ENCODE measurements at regions not wholly inside any gene's neighbourhood (a gene's known extent, or its start where the extent isn't known, plus 50 kb on each side); places are given as distances from the start of the nearest gene placed in this dataset.

DNA sequence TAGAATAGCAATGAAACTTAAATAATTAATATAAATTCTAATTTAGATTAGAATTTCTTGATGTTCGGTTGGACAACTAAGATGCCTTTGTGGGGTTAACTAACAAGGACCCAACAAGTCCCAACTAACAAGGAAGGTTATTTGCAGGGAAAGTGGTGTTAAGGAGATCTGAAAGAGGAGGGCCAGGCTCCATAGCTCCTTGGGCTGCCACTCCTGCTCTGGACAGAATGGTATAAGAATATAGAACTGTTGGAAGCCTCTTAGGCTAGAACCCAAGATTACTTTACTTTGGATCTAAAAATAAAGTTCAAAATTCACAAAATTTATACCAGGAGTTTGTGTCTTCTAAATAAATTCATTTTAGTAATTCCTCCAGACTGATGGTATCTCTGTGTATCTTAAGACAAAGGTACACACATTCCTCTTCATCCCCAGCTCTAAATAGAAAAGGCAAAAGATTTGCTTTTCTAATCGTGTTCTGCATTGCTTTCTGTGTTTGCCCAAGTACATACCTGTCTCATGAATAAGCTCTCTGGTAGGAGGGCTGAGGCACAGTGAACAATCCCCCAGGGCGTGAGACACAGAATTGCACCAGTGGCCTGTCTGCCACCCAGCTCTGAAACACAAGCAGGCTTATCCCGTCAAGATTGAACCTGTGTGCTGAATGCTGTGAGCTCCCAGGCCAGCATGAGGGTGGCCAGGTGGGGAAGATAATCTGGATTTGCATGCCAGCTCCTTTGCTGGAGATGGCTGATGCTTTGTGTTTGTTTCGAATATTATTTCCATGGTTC, 176.0 kb downstream of the ACKR3 start:
- H3K4me1 Mint-ChIP-seq = no peaks in the 10 kb centered on the region
- no peaks in the 10 kb centered on the region for H3K9me3 Mint-ChIP-seq
- H3K27ac Mint-ChIP-seq = no peak overlapping the region
- H3K36me3 Mint-ChIP-seq = no peaks in the 10 kb centered on the region
- no peak overlapping the region for H3K4me3 Mint-ChIP-seq
- peaks cover 4% of the 10 kb centered on the region for H3K27me3 Mint-ChIP-seq
- no peak for DNase-seq

- Mint-ChIP-seq H3K4me3 (no peak overlapping the region), H3K4me1 (no peaks in the 10 kb centered on the region), H3K9me3 (no peaks in the 10 kb centered on the region), H3K27me3 (peaks cover 4% of the 10 kb centered on the region), H3K27ac (no peak overlapping the region), H3K36me3 (no peaks in the 10 kb centered on the region)
- no peak for DNase-seq
These were observed 177.2 kb downstream of the ACKR3 start for GRCh38 chr2:236746833-236747232.

DNA sequence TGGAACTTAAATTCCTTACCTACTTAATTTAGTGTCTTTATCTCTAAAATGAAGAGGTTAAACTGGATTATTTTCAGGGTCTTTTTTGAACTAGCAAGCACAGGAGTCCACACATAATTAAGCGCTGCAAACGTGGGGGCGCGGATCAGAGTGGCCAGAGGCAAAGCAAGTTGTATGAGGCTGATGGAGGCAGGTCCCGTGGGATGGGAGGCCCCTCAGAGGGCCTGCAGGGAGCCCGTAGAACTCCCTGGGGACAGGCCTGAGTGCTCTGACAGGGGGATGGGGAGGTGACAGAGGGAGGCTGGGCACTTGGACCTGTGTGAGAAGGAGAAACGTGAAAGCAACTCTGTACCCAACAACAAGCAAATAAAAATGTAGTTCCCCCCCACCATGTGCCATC, 177.8 kb downstream of the ACKR3 start:
- Mint-ChIP-seq H3K4me1 (no peaks in the 10 kb centered on the region), H3K27me3 (peaks cover 4% of the 10 kb centered on the region), H3K4me3 (no peak overlapping the region), H3K36me3 (no peaks in the 10 kb centered on the region), H3K27ac (no peak overlapping the region), H3K9me3 (no peaks in the 10 kb centered on the region)
- no peak for DNase-seq

DNA sequence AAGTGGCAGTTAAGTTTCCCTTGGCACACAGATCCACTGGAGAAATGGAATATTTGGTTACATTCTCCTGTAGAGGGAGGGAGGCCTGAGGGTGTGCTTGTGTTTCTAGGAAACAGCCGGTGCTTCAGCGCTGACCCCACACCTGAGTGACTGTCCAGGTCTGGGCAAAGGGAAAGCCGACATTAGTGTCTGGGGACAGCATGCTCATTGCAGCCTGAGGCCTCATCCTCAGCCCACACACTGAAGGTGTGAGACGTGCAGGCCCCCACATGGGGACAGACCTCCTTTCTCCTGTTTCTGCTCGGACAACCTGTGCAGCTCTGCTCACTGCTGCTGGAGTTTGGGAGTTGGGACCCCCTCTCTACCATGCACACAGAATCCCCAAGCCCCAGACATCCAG, 178.3 kb downstream of the ACKR3 start:
- H3K4me3 Mint-ChIP-seq = no peak overlapping the region
- no peaks in the 10 kb centered on the region for H3K9me3 Mint-ChIP-seq
- H3K36me3 Mint-ChIP-seq = no peaks in the 10 kb centered on the region
- peaks cover 4% of the 10 kb centered on the region for H3K27me3 Mint-ChIP-seq
- H3K27ac Mint-ChIP-seq = no peak overlapping the region
- no peak for DNase-seq
- no peaks in the 10 kb centered on the region for H3K4me1 Mint-ChIP-seq

- peaks cover 4% of the 10 kb centered on the region for H3K27me3 Mint-ChIP-seq
- DNase-seq = no peak
- H3K27ac Mint-ChIP-seq = no peak overlapping the region
- no peaks in the 10 kb centered on the region for H3K4me1 Mint-ChIP-seq
- H3K9me3 Mint-ChIP-seq = no peaks in the 10 kb centered on the region
- no peaks in the 10 kb centered on the region for H3K36me3 Mint-ChIP-seq
- no peak overlapping the region for H3K4me3 Mint-ChIP-seq
These were observed 178.8 kb downstream of the ACKR3 start for GRCh38 chr2:236748385-236748784.

- Mint-ChIP-seq H3K4me1 (no peaks in the 10 kb centered on the region), H3K4me3 (no peak overlapping the region), H3K9me3 (no peaks in the 10 kb centered on the region), H3K36me3 (no peaks in the 10 kb centered on the region), H3K27me3 (peaks cover 4% of the 10 kb centered on the region), H3K27ac (no peak overlapping the region)
- no peak for DNase-seq
These were observed 179.2 kb downstream of the ACKR3 start for GRCh38 chr2:236748801-236749200.

DNA sequence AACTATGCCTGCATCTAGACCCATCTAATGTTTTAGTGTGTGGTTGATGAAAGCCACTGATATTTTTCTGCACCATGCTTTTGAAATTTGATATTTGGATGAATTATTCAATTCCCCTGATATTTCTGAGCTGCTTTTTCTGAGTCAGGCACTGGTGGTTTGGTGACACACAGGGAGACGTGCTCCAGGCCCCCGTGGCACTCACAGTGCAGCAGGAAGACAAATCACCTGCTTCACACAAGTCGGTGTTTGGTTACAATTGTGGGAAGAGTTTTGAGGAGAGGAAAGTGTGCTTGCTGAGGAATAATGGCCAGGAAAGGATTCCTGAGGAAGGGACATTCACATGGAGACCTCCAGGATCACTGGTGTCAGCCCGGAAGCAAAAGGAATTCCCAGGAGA, 179.7 kb downstream of the ACKR3 start:
- H3K4me3 Mint-ChIP-seq = no peak overlapping the region
- no peak overlapping the region for H3K27ac Mint-ChIP-seq
- no peak for DNase-seq
- no peaks in the 10 kb centered on the region for H3K36me3 Mint-ChIP-seq
- peaks cover 4% of the 10 kb centered on the region for H3K27me3 Mint-ChIP-seq
- no peaks in the 10 kb centered on the region for H3K9me3 Mint-ChIP-seq
- H3K4me1 Mint-ChIP-seq = no peaks in the 10 kb centered on the region

- no peaks in the 10 kb centered on the region for H3K9me3 Mint-ChIP-seq
- H3K4me3 Mint-ChIP-seq = no peak overlapping the region
- no peak overlapping the region for H3K27ac Mint-ChIP-seq
- no peaks in the 10 kb centered on the region for H3K4me1 Mint-ChIP-seq
- H3K36me3 Mint-ChIP-seq = no peaks in the 10 kb centered on the region
- no peak for DNase-seq
- peaks cover 4% of the 10 kb centered on the region for H3K27me3 Mint-ChIP-seq
These were observed 182.5 kb downstream of the ACKR3 start for GRCh38 chr2:236752096-236752495.

GRCh38 chr2:236753606-236754270, 184.1 kb downstream of the ACKR3 start:
- Mint-ChIP-seq H3K4me3 (no peak overlapping the region), H3K27ac (no peak overlapping the region), H3K36me3 (no peaks in the 10 kb centered on the region), H3K27me3 (peaks cover 4% of the 10 kb centered on the region), H3K4me1 (no peaks in the 10 kb centered on the region), H3K9me3 (no peaks in the 10 kb centered on the region)
- no peak for DNase-seq

DNA sequence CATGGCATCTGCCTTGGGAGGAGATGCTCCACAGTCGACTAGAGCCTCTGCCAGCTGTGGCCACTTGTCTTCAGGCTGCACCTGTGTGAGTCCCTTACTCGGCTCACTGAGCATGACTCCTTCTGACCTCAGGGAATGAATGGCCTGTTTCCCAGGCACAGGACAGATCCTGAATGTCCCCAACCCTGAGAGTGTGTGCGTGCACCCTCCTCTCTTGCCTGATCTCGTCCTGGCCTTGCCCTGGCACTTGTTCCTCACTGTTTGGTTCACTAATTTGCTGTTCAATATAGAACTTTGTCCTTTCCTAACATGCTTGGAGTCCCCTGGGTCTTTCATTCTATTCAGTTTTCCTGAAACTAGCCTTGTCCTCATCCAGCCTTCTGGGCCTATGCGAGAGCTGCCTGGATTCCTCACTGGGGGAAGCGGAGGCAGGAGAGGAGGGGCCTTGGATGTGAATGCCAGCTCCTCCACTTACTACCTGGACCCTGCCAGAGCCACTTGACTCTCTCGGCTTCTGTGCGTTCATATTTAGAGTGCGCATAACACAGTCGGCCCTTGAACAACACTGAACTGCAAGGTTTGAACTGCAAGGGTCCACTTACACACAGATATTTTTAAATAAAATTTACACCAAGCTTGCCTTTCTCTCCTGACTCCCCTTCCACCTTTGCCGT, 184.8 kb downstream of the ACKR3 start:
- H3K27ac Mint-ChIP-seq = no peak overlapping the region
- peaks cover 2% of the 10 kb centered on the region for H3K27me3 Mint-ChIP-seq
- H3K9me3 Mint-ChIP-seq = no peaks in the 10 kb centered on the region
- DNase-seq = no peak
- H3K4me3 Mint-ChIP-seq = no peak overlapping the region
- H3K4me1 Mint-ChIP-seq = no peaks in the 10 kb centered on the region
- H3K36me3 Mint-ChIP-seq = no peaks in the 10 kb centered on the region

DNA sequence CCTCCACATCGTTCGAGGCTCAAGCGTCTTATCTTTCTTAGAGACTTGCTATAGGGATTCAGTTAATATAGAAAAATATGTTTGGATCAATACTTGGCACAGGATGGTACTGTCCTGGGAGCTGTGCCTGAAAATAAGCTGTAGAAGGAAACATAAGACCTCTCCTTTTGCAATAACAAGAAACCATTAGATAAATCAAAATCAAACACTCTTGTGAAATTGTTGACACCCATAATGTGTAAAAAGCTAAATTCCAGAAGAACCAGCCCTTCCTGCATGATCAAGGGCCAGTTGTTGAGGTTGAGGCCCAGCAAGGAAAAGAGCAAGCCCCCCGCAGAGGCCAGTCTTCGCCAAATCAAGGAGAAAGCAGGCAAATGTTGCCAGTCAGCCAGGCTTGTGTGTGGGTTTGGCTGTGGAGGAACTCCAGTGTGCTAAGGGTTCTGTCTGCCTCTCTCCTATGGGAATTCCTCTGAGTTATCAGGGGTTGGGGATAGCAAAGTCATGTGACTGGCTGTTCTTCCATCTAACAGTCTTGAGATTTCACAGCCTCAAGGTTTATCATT, 185.7 kb downstream of the ACKR3 start:
- Mint-ChIP-seq H3K9me3 (no peaks in the 10 kb centered on the region), H3K27me3 (peaks cover 6% of the 10 kb centered on the region), H3K27ac (no peak overlapping the region), H3K4me1 (no peaks in the 10 kb centered on the region), H3K36me3 (no peaks in the 10 kb centered on the region), H3K4me3 (no peak overlapping the region)
- DNase-seq = no peak

DNA sequence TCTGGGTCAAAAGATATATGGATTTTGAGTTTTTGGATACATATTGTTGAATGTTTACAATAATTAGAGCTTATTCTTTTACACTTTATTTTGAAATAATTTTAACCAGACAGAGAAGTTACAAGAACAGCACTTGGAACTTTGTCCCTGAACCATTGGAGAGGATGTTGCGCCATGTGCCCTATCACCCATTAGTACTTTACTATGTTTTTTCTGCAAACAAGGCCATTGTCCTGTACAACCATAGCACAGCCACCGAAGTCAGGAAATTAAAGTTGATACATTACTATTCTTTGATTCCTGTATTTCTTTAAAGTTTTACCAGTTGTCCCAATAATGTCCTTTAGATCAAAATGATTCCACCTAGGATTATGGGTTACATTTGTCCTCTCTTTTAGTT, 188.8 kb downstream of the ACKR3 start:
- peaks cover 8% of the 10 kb centered on the region for H3K27me3 Mint-ChIP-seq
- DNase-seq = no peak
- no peaks in the 10 kb centered on the region for H3K36me3 Mint-ChIP-seq
- no peaks in the 10 kb centered on the region for H3K4me1 Mint-ChIP-seq
- no peak overlapping the region for H3K27ac Mint-ChIP-seq
- H3K9me3 Mint-ChIP-seq = no peaks in the 10 kb centered on the region
- no peak overlapping the region for H3K4me3 Mint-ChIP-seq

GRCh38 chr2:236760246-236760645, 190.6 kb downstream of the ACKR3 start:
- peaks cover 8% of the 10 kb centered on the region for H3K27me3 Mint-ChIP-seq
- no peaks in the 10 kb centered on the region for H3K9me3 Mint-ChIP-seq
- H3K36me3 Mint-ChIP-seq = no peaks in the 10 kb centered on the region
- no peak overlapping the region for H3K4me3 Mint-ChIP-seq
- H3K27ac Mint-ChIP-seq = no peak overlapping the region
- no peak for DNase-seq
- H3K4me1 Mint-ChIP-seq = no peaks in the 10 kb centered on the region

DNA sequence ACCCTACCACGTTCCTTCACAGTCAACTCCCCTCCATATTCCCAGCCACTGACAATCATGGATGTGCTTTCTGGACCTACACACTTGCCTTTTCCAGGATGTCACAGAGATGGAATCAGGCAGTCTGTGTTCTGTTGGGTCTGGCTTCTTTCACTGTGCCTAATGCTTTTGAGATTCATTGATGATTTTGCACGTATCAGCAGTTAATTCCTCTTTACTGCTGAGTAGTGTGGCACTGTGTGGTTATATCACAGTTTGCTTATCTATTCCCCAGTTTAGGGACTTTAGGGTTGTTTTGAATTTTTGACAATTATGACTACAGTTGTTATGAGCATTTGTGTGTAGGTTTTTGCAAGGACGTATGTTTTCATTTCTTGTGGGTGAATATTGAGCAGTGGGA, 191.7 kb downstream of the ACKR3 start:
- Mint-ChIP-seq H3K9me3 (no peaks in the 10 kb centered on the region), H3K36me3 (no peaks in the 10 kb centered on the region), H3K27ac (no peak overlapping the region), H3K4me3 (no peak overlapping the region), H3K27me3 (peaks cover 10% of the 10 kb centered on the region), H3K4me1 (no peaks in the 10 kb centered on the region)
- DNase-seq = no peak

DNA sequence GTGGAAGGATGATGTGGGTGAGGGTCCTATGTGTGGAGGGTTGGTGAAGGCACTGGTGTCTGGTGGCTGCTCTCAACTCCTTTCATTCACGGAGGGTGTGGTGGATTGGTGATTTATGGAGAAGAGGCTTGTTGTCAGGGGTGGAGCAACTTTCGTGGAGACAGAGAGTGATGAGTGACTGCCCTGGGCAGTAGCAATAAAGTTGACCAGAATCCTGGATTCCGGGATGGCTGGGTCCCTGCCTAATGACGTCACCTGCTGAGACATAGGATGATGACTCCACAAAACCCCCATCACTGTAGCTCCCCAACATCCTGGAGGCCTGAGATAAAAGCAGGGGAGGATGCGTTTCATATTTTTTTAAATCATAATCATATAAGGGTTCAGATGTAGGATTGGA, 193.0 kb downstream of the ACKR3 start:
- Mint-ChIP-seq H3K9me3 (no peaks in the 10 kb centered on the region), H3K36me3 (no peaks in the 10 kb centered on the region), H3K27me3 (peaks cover 10% of the 10 kb centered on the region)

More for the DNA sequence above, 193.0 kb downstream of the ACKR3 start:
- Mint-ChIP-seq H3K27ac (no peak overlapping the region), H3K4me3 (no peak overlapping the region), H3K4me1 (no peaks in the 10 kb centered on the region)
- DNase-seq = no peak
